ENCODE measurements at regions not wholly inside any gene's neighbourhood (a gene's known extent, or its start where the extent isn't known, plus 50 kb on each side); places are given as distances from the start of the nearest gene placed in this dataset.
"Not testable (repeated sequence)": the region's sequence is repeated elsewhere in the genome, so short reads cannot be mapped to it uniquely, and the experiment has no call there.

DNA sequence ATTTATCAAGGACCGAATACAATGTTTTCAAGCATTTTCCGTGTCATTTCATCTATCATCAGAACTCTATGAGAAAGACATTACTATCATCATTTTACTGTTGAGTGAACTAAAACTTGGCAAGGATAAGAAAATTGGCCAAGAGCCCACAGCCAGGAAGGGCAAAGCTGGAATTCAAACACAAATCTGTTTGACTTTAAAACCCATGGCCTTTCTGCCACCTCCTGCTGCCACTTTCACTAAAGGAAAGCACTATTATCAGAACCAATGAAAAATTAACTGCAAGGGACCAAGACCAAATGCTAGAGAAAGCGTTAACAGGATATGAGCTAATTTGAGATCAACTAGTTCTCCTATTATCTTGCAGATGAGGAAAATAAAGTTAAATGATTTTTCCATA is 2759.2 kb downstream of the ARAP2 start:
- Histone ChIP-seq H3K27me3 (replicated peaks; ENCODE audit: insufficient read depth, low read depth, low read length, poor library complexity) (no peaks in the 10 kb centered on the region), H3K4me1 (ENCODE audit: insufficient read depth, low read length, poor library complexity, severe bottlenecking) (no peaks in the 10 kb centered on the region), H3K9me3 (ENCODE audit: low read depth, low read length, poor library complexity, severe bottlenecking) (peaks cover 3% of the 10 kb centered on the region), H3K4me3 (ENCODE audit: low read depth, low read length, poor library complexity, severe bottlenecking) (no peak overlapping the region), H3K36me3 (ENCODE audit: insufficient read depth, low read length, poor library complexity, severe bottlenecking) (no peaks in the 10 kb centered on the region), H3K27ac (ENCODE audit: low read depth, low read length, poor library complexity, severe bottlenecking) (no peak overlapping the region)
- CTCF ChIA-PET: no interaction called here
- BruUV-seq (replicated peaks): no TSS peak
- no peak for TF ChIP-seq EZH2 (IDR thresholded peaks at IDR 0.05; ENCODE audit: borderline replicate concordance, low read depth, low read length, poor library complexity, severe bottlenecking)
- TF ChIP-seq, protein P1, sequence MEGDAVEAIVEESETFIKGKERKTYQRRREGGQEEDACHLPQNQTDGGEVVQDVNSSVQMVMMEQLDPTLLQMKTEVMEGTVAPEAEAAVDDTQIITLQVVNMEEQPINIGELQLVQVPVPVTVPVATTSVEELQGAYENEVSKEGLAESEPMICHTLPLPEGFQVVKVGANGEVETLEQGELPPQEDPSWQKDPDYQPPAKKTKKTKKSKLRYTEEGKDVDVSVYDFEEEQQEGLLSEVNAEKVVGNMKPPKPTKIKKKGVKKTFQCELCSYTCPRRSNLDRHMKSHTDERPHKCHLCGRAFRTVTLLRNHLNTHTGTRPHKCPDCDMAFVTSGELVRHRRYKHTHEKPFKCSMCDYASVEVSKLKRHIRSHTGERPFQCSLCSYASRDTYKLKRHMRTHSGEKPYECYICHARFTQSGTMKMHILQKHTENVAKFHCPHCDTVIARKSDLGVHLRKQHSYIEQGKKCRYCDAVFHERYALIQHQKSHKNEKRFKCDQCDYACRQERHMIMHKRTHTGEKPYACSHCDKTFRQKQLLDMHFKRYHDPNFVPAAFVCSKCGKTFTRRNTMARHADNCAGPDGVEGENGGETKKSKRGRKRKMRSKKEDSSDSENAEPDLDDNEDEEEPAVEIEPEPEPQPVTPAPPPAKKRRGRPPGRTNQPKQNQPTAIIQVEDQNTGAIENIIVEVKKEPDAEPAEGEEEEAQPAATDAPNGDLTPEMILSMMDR (conservative IDR thresholded peaks at IDR 0.05; ENCODE audit: low read depth, low read length): no peak
- intact Hi-C loops (cut with micrococcal nuclease; ENCODE audit: unreplicated experiment): no loop called here
- POLR2A ChIA-PET (ENCODE audit: low non-redundant PET): interaction anchor here (0.8 kb wide), 1 partner anchor 147 kb away, joined by 4 read pairs; no protein-coding TSS in a partner anchor
- DNase-seq (ENCODE audit: low spot score): no peak

DNA sequence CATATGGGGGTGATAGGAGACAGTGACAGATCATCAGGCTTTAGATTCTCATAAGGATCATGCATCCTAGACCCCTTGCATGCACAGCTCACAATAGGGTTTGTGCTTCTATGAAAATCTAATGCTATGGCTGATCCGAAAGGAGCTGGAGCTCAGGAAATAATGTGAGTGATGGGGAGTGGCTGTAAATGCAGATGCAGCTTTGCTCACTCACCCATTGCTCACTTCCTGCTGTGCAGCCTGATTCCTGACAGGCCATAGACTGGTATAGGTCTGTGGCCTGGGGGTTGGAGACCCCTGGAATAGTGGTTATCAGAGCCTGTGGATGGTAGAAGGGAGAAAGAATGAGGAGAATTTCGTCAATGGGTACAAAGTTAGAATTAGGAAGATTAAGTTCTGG is 2751.1 kb downstream of the ARAP2 start:
- H3K4me1 ChIP-seq (ENCODE audit: insufficient read depth, low read length, poor library complexity, severe bottlenecking): no peaks in the 10 kb centered on the region
- no peaks in the 10 kb centered on the region for H3K27me3 ChIP-seq (replicated peaks; ENCODE audit: insufficient read depth, low read depth, low read length, poor library complexity)
- H3K9me3 ChIP-seq (ENCODE audit: low read depth, low read length, poor library complexity, severe bottlenecking): peaks cover 4% of the 10 kb centered on the region
- POLR2A ChIA-PET (ENCODE audit: low non-redundant PET): no interaction called here
- H3K27ac ChIP-seq (ENCODE audit: low read depth, low read length, poor library complexity, severe bottlenecking): no peak overlapping the region
- CTCF ChIA-PET: no interaction called here
- TF ChIP-seq, protein P1 (conservative IDR thresholded peaks at IDR 0.05; ENCODE audit: low read depth, low read length): no peak
- no peak for TF ChIP-seq EZH2 (IDR thresholded peaks at IDR 0.05; ENCODE audit: borderline replicate concordance, low read depth, low read length, poor library complexity, severe bottlenecking)
- H3K4me3 ChIP-seq (ENCODE audit: low read depth, low read length, poor library complexity, severe bottlenecking): no peak overlapping the region
- intact Hi-C loops (cut with micrococcal nuclease; ENCODE audit: unreplicated experiment): no loop called here
- BruUV-seq (replicated peaks): no TSS peak
- H3K36me3 ChIP-seq (ENCODE audit: insufficient read depth, low read length, poor library complexity, severe bottlenecking): no peaks in the 10 kb centered on the region
- DNase-seq (ENCODE audit: low spot score): no peak

DNA sequence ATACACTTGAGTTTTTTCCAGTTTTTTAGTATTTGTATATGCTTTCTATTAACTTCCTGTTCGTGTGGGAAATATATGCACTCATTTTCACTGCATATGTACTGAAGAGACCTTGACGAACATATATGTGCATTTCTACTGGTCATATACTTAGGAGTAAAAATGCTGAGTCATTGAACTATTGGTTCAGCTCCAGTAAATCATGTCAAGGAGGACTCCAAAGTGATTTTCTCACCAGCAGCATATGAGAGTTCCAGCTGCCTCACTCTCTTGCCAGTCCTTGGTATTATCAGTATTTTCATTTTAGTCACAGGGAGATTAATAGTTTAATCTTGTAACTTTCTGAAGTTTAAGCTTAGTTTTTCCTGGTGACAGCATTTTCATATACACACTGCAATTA is 2750.2 kb downstream of the ARAP2 start:
- H3K9me3 ChIP-seq (ENCODE audit: low read depth, low read length, poor library complexity, severe bottlenecking): peaks cover 4% of the 10 kb centered on the region
- DNase-seq (ENCODE audit: low spot score): no peak
- intact Hi-C loops (cut with micrococcal nuclease; ENCODE audit: unreplicated experiment): no loop called here
- H3K27me3 ChIP-seq (replicated peaks; ENCODE audit: insufficient read depth, low read depth, low read length, poor library complexity): no peaks in the 10 kb centered on the region
- TF ChIP-seq EZH2 (IDR thresholded peaks at IDR 0.05; ENCODE audit: borderline replicate concordance, low read depth, low read length, poor library complexity, severe bottlenecking): no peak
- TF ChIP-seq, protein P1 (conservative IDR thresholded peaks at IDR 0.05; ENCODE audit: low read depth, low read length): no peak
- BruUV-seq (replicated peaks): no TSS peak
- no peaks in the 10 kb centered on the region for H3K36me3 ChIP-seq (ENCODE audit: insufficient read depth, low read length, poor library complexity, severe bottlenecking)
- ChIA-PET CTCF (no interaction called here), POLR2A (ENCODE audit: low non-redundant PET) (no interaction called here)
- no peak overlapping the region for H3K27ac ChIP-seq (ENCODE audit: low read depth, low read length, poor library complexity, severe bottlenecking)
- no peaks in the 10 kb centered on the region for H3K4me1 ChIP-seq (ENCODE audit: insufficient read depth, low read length, poor library complexity, severe bottlenecking)
- no peak overlapping the region for H3K4me3 ChIP-seq (ENCODE audit: low read depth, low read length, poor library complexity, severe bottlenecking)

DNA sequence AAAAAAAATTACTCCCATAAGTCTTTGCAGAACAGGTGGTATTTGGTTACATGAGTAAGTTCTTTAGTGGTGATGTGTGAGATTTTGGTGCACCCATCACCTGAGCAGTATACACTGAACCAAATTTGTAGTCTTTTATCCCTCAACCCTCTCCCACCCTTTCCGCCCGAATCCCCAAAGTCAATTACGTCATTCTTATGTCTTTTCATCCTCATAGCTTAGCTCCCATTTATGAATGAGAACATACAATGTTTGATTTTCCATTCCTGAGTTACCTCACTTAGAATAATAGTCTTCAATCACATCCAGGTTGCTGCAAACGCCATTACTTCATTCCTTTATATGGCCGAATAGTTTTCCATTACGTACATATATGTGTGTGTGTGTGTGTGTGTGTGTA is 2742.7 kb downstream of the ARAP2 start:
- intact Hi-C loops (cut with micrococcal nuclease; ENCODE audit: unreplicated experiment); H3K4me1 ChIP-seq (ENCODE audit: insufficient read depth, low read length, poor library complexity, severe bottlenecking); H3K9me3 ChIP-seq (ENCODE audit: low read depth, low read length, poor library complexity, severe bottlenecking); POLR2A ChIA-PET (ENCODE audit: low non-redundant PET); BruUV-seq (replicated peaks); H3K4me3 ChIP-seq (ENCODE audit: low read depth, low read length, poor library complexity, severe bottlenecking); H3K27ac ChIP-seq (ENCODE audit: low read depth, low read length, poor library complexity, severe bottlenecking); DNase-seq (ENCODE audit: low spot score); H3K36me3 ChIP-seq (ENCODE audit: insufficient read depth, low read length, poor library complexity, severe bottlenecking); CTCF ChIA-PET; H3K27me3 ChIP-seq (replicated peaks; ENCODE audit: insufficient read depth, low read depth, low read length, poor library complexity): not testable (repeated sequence)
